Epithelial cell of proximal tubule (primary cell): ENCODE measurements at regions not wholly inside any gene's neighbourhood (a gene's known extent, or its start where the extent isn't known, plus 50 kb on each side); places are given as distances from the start of the nearest gene placed in this dataset.

Experiments used
- DNase-seq: peaks from one replicate; pipeline ENCODE4 v3.0.0-alpha.2; 2011; ENCODE audit warnings: low read depth
- H3K4me3 ChIP-seq: 2 replicates; pipeline ENCODE4 v1.5.1; 2011; ENCODE audit warnings: low read depth, mild to moderate bottlenecking, low read length
- TF ChIP-seq, protein P1 (sequence below): conservative IDR thresholded peaks from 2 replicates; pipeline ENCODE4 v1.5.1; 2012; ENCODE audit warnings: low read depth, mild to moderate bottlenecking, low read length

DNA sequence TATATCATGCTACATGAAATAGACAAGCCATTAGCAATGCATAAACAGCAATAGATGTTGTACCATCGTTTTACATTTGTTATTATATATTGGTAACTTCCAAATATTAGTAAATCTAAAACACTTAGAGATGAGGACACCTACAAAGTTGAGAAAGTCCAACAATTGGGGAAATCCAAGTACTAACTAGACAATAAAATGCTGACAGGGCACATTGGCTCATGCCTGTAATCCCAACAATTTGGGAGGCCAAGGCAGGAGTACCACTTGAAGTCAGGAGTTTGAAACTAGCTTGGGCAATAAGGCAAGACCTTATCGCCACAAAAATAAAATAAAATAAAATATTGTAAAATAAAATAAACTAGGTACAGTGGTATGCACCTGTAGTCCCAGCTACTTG, 1023.1 kb downstream of the SUCLG1 start:
- H3K4me3 ChIP-seq: no peak overlapping the region
- TF ChIP-seq, protein P1, sequence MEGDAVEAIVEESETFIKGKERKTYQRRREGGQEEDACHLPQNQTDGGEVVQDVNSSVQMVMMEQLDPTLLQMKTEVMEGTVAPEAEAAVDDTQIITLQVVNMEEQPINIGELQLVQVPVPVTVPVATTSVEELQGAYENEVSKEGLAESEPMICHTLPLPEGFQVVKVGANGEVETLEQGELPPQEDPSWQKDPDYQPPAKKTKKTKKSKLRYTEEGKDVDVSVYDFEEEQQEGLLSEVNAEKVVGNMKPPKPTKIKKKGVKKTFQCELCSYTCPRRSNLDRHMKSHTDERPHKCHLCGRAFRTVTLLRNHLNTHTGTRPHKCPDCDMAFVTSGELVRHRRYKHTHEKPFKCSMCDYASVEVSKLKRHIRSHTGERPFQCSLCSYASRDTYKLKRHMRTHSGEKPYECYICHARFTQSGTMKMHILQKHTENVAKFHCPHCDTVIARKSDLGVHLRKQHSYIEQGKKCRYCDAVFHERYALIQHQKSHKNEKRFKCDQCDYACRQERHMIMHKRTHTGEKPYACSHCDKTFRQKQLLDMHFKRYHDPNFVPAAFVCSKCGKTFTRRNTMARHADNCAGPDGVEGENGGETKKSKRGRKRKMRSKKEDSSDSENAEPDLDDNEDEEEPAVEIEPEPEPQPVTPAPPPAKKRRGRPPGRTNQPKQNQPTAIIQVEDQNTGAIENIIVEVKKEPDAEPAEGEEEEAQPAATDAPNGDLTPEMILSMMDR: no peak
- no peak for DNase-seq

DNA sequence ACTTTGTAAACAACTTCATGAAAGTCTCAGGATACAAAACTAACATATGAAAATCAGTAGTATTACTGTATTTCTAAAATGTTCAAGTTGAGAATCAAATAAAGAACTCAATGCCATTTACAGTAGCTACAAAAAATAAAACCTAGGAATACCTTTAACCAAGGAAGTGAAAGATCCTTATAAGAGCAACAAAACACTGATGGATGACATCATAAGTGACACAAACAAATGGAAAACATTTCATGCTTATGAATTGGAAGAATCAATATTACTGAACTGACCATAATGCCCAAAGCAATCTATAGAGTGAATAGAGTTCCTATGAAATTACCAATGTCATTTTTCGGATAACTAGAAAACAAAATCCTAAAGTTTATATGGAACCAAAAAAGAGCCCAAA, 1038.1 kb downstream of the SUCLG1 start:
- TF ChIP-seq, protein P1: no peak
- no peak overlapping the region for H3K4me3 ChIP-seq
- no peak for DNase-seq

DNA sequence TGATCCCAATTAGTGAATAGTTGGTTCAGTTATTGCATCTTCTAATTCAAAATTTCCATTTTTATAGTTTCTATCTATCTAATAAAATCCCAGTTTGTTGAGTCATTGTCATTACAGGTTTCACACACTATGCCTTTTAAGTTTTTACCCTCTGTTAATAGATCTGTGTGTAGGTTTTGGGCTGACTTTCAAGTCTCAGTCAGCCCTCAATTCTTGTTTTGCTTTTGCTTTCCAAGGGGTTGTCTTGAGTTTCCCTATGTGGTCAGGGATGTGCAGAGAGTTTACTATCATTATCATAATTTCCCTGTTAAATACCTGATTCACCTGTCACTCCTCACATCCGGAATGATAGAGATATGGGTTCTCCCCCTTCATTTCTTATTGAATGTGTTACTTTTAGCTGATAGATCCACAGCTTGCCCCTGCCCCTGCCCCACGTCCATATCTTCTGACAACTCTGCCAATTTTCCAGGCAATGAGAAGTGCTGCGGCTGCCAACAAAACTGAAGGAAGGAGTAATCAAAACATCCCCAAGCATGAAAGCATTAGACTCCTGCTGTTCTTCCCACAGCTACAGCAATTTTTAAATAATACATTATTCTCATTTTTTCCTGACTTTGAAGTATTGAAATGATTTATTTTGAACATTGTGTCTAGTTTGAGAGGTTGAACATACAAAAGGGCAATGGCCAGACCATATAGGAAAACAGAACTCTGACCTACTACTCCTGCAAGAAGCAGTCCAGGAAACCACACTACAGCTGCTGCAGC, 1064.8 kb downstream of the SUCLG1 start:
- H3K4me3 ChIP-seq: no peak overlapping the region
- DNase-seq: no peak
- TF ChIP-seq, protein P1: no peak

DNA sequence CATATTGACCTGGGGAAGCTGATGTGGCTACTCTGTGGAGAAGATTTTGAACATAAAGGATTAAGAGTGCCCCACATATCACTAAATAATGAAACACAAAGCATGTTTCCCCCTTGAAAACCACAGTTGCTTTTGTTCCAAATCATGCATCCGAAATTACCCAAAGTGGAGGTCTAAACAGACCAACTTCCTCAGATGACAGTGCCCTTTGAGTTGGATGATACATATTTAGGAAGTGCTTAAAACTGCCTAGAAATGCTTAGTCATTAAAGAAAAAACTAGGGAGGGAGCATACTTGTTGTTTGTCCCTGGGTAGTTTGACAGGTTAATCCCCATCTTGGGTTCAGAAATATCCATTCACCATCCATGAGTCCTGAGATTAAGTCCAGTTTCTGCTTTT, 1070.3 kb downstream of the SUCLG1 start:
- TF ChIP-seq, protein P1: no peak
- H3K4me3 ChIP-seq: no peak overlapping the region
- no peak for DNase-seq

DNA sequence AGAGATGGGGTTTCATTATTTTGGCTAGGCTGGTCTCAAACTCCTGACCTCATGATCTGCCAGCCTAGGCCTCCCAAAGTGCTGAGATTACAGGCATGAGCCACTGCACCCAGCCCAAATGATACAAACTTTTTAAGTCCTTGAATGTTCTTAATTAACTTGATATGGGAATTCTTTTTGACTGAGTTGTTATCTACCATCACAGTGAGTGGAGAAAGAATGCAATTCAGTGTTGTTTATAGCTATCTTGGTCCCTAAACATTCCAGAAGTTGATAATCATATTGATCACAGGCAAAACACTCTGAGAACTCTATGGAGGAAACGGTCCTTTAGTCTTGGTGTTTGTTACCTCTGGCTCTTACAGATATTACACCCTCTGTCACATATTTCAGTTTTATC, 1072.5 kb downstream of the SUCLG1 start:
- no peak overlapping the region for H3K4me3 ChIP-seq
- TF ChIP-seq, protein P1: no peak
- no peak for DNase-seq

DNA sequence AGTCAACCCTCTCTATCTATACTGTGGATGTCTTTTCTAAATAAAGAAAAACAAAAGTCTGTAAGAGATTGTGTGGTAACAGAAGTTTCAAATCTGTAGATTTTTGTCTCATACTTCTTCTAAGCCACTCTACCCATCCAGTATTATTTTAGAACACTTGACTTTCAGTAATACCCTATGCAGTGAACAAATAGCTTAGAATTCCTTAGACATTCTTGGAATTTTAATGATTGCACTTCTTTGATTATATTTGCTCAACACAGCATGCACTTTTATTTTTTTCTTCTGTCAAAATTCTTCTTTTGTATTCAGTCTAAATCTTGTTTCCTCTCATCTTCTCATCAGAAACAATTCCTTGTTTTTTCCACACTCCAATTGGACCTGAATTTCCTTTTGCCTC, 1080.2 kb downstream of the SUCLG1 start:
- H3K4me3 ChIP-seq: no peak overlapping the region
- DNase-seq: no peak
- TF ChIP-seq, protein P1: no peak

DNA sequence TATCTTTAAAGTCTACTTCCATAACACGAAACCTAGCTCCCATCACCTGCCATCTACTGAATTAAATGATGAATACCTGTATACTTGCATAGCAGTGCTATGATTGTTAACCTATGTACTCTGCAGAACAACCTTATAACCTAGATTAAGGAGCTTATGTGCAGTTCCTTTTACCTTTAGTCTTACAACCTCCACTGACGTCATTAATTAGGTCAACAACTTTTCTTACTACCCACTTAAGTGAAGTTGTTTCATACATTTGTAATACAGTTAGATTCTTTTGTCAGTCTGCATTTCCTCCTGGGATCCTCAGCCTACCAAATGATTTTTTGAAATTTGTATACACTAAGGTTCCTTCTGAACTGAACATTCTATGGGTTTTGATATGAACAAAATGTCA, 1082.3 kb downstream of the SUCLG1 start:
- TF ChIP-seq, protein P1: no peak
- DNase-seq: no peak
- no peak overlapping the region for H3K4me3 ChIP-seq
